Glutamatergic neuron (in vitro differentiated cells): ENCODE measurements at regions not wholly inside any gene's neighbourhood (a gene's known extent, or its start where the extent isn't known, plus 50 kb on each side); places are given as distances from the start of the nearest gene placed in this dataset.
"Not testable (repeated sequence)": the region's sequence is repeated elsewhere in the genome, so short reads cannot be mapped to it uniquely, and the experiment has no call there.

Source experiments
- DNase-seq: peaks from one replicate; pipeline ENCODE4 v3.0.0; 2022
- H3K27ac Mint-ChIP-seq: one replicate; pipeline ENCODE4 v1.8.0; 2020; ENCODE audit warnings: mild to moderate bottlenecking, mixed read lengths, inconsistent platforms; ENCODE audit not compliant: unreplicated experiment
- H3K27me3 Mint-ChIP-seq: one replicate; pipeline ENCODE4 v1.8.0; 2020; ENCODE audit warnings: mild to moderate bottlenecking, moderate library complexity, mixed read lengths, inconsistent platforms; ENCODE audit not compliant: unreplicated experiment
- H3K36me3 Mint-ChIP-seq: one replicate; pipeline ENCODE4 v1.8.0; 2020; ENCODE audit warnings: mild to moderate bottlenecking, mixed read lengths, inconsistent platforms; ENCODE audit not compliant: unreplicated experiment
- H3K4me1 Mint-ChIP-seq: one replicate; pipeline ENCODE4 v1.8.0; 2020; ENCODE audit warnings: mild to moderate bottlenecking, low read depth, mixed read lengths, inconsistent platforms; ENCODE audit not compliant: unreplicated experiment
- H3K4me3 Mint-ChIP-seq: one replicate; pipeline ENCODE4 v1.8.0; 2020; ENCODE audit warnings: mild to moderate bottlenecking, mixed read lengths, inconsistent platforms; ENCODE audit not compliant: unreplicated experiment
- H3K9me3 Mint-ChIP-seq: one replicate; pipeline ENCODE4 v1.8.0; 2020; ENCODE audit warnings: mild to moderate bottlenecking, moderate library complexity, mixed read lengths, inconsistent platforms; ENCODE audit not compliant: unreplicated experiment
- TF ChIP-seq, protein P1 (sequence below): fragments of 200-600 bp; sonication (generic); IDR thresholded peaks from one replicate; pipeline ENCODE4 v1.5.0; 2021; ENCODE audit not compliant: partially characterized antibody, unreplicated experiment

GRCh38 chr15:66635006-66635405 is 67.0 kb upstream of the SMAD6 start:
- H3K4me1 Mint-ChIP-seq: peaks cover 3% of the 10 kb centered on the region
- TF ChIP-seq, protein P1, sequence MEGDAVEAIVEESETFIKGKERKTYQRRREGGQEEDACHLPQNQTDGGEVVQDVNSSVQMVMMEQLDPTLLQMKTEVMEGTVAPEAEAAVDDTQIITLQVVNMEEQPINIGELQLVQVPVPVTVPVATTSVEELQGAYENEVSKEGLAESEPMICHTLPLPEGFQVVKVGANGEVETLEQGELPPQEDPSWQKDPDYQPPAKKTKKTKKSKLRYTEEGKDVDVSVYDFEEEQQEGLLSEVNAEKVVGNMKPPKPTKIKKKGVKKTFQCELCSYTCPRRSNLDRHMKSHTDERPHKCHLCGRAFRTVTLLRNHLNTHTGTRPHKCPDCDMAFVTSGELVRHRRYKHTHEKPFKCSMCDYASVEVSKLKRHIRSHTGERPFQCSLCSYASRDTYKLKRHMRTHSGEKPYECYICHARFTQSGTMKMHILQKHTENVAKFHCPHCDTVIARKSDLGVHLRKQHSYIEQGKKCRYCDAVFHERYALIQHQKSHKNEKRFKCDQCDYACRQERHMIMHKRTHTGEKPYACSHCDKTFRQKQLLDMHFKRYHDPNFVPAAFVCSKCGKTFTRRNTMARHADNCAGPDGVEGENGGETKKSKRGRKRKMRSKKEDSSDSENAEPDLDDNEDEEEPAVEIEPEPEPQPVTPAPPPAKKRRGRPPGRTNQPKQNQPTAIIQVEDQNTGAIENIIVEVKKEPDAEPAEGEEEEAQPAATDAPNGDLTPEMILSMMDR: no peak
- no peak overlapping the region for H3K27ac Mint-ChIP-seq

DNA sequence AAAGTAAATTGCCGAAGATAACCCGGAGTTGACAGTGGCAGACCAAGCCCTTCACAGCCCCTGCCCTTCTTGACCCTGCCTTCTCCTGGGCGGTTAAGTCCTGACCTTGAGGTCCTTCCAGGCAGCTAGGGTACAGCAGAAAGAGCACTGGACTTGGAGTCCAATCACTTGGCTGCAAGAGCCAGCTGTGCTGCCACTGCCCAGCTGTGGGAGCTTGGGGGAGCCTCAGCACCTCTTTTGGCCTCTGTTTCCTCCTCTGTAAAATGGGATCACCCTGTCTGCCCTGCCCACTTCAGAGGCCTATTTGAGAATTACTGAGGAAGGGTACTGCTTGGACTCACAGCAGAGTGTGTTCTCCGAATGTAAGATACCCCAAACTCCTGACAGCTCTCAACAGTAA is 66.2 kb upstream of the SMAD6 start:
- Mint-ChIP-seq H3K4me1 (peaks cover 3% of the 10 kb centered on the region), H3K27me3 (no peaks in the 10 kb centered on the region), H3K27ac (no peak overlapping the region), H3K4me3 (no peak overlapping the region), H3K9me3 (no peaks in the 10 kb centered on the region), H3K36me3 (no peaks in the 10 kb centered on the region)
- TF ChIP-seq, protein P1: no peak
- DNase-seq: no peak

More at GRCh38 chr15:66635006-66635405, 67.0 kb upstream of the SMAD6 start:
- Mint-ChIP-seq H3K27me3 (no peaks in the 10 kb centered on the region), H3K36me3 (no peaks in the 10 kb centered on the region), H3K4me3 (no peak overlapping the region), H3K9me3 (no peaks in the 10 kb centered on the region)
- no peak for DNase-seq

DNA sequence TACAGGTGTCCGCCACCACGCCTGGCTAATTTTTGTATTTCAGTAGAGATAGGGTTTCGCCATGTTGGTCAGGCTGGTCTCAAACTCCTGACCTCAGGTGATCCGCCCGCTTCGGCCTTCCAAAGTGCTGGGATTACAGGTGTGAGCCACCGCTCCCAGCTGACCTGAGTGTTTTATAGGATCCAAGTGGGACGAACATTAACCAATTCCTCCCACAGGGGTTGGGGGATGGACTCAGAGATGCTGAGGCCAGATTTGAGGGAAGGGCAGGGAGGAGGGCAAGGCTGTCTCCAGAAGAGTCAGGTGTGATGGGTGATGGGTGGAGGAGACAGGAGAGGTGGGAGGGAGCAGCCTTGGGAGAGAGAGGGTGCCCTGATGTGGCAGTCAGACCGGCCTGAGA is 65.0 kb upstream of the SMAD6 start:
- H3K4me3 Mint-ChIP-seq, H3K27me3 Mint-ChIP-seq, H3K27ac Mint-ChIP-seq, DNase-seq, H3K36me3 Mint-ChIP-seq, H3K9me3 Mint-ChIP-seq, H3K4me1 Mint-ChIP-seq: not testable (repeated sequence)

- Mint-ChIP-seq H3K27me3 (no peaks in the 10 kb centered on the region), H3K4me3 (no peak overlapping the region)
Measured at GRCh38 chr15:66638377-66638776, 63.7 kb upstream of the SMAD6 start.

DNA sequence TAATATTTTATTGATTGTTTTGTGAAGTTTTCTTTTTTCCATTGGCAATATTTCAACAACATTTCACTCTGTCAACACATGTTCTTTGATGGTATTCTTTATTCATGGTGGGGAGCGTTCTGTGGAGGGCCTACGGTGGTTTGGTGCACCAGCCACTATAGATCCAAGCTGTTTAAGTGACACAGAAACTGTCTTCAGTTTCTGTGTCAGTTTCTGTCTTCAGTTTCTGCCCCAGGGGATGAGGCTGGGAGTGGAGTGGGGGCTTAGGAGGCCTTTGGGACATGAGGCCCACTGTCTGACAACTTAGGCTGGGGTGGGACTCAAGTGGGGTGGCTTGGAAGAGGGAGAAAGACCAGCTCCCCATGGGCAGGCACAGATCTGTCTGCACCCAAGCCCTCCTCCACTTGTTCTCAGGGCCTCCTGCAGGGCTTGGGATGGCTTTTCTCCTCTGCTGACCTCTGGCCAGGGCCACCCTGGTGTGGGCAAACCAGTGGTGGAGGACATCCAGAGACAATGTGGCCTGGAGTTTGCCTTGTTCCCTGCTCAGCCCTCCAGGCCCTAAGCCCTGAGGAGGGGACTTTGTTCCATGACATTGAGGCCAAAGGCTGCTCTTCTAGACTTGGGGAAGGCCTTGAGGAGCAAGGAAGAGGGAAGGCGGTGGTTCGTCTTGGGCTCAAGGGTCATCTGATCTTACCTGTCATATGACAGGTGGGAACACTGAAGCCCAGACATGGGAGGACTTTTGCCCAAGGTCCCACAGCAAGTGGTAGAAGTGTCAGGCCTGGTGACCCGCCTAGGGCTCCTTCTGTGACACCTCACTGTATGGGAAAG is 60.3 kb upstream of the SMAD6 start:
- H3K27ac Mint-ChIP-seq: no peak overlapping the region
- H3K4me3 Mint-ChIP-seq: no peak overlapping the region
- no peaks in the 10 kb centered on the region for H3K36me3 Mint-ChIP-seq
- no peaks in the 10 kb centered on the region for H3K4me1 Mint-ChIP-seq
- no peaks in the 10 kb centered on the region for H3K9me3 Mint-ChIP-seq
- DNase-seq: no peak
- peaks cover 2% of the 10 kb centered on the region for H3K27me3 Mint-ChIP-seq
- TF ChIP-seq, protein P1: no peak

More at GRCh38 chr15:66638377-66638776, 63.7 kb upstream of the SMAD6 start:
- Mint-ChIP-seq H3K27ac (no peak overlapping the region), H3K4me1 (no peaks in the 10 kb centered on the region), H3K9me3 (no peaks in the 10 kb centered on the region), H3K36me3 (no peaks in the 10 kb centered on the region)
- no peak for DNase-seq
- TF ChIP-seq, protein P1: no peak
